Keratinocyte (primary cell): ENCODE measurements at regions not wholly inside any gene's neighbourhood (a gene's known extent, or its start where the extent isn't known, plus 50 kb on each side); places are given as distances from the start of the nearest gene placed in this dataset.
"Not testable (repeated sequence)": the region's sequence is repeated elsewhere in the genome, so short reads cannot be mapped to it uniquely, and the experiment has no call there.

Experiments used
- CTCF ChIP-seq, 3 experiments: IDR thresholded peaks in 1 of 3; conservative IDR thresholded peaks in 1 of 3; optimal IDR thresholded peaks in 1 of 3; 2 replicates in 2 of 3; 3 replicates in 1 of 3; pipeline versions ENCODE3 to v1.5.1; 2011; ENCODE audit warnings: low read length in 3 of 3, mild to moderate bottlenecking in 3 of 3, moderate library complexity in 2 of 3, control low read depth in 1 of 3, inconsistent platforms in 1 of 3; ENCODE audit not compliant: insufficient read depth in 2 of 3; ENCODE audit errors: extremely low read depth in 1 of 3
- EZH2 ChIP-seq: IDR thresholded peaks from one replicate; pipeline ENCODE4 v1.6.1; 2012; ENCODE audit warnings: inconsistent platforms, mild to moderate bottlenecking, low read length, moderate library complexity

- TF ChIP-seq CTCF (optimal IDR thresholded peaks at IDR 0.05 in 1 of 3, IDR thresholded peaks at IDR 0.05 in 1 of 3, conservative IDR thresholded peaks at IDR 0.05 in 1 of 3; ENCODE audit: extremely low read depth in 1 of 3, insufficient read depth in 2 of 3, low read length in 3 of 3); EZH2: not testable (repeated sequence)
These were observed 96.4 kb downstream of the UTRN start for GRCh38 chr6:144381499-144381898.
